Neural crest cell (in vitro differentiated cells): ENCODE measurements at regions not wholly inside any gene's neighbourhood (a gene's known extent, or its start where the extent isn't known, plus 50 kb on each side); places are given as distances from the start of the nearest gene placed in this dataset.

Experiments used
- DNase-seq: peaks from one replicate; pipeline ENCODE4 v3.0.0; 2021; ENCODE audit warnings: low read depth, mixed read lengths, low spot score
- H3K27ac Mint-ChIP-seq: one replicate; pipeline ENCODE4 v1.8.0; 2021; ENCODE audit warnings: mild to moderate bottlenecking, mixed read lengths; ENCODE audit not compliant: unreplicated experiment
- H3K27me3 Mint-ChIP-seq: 2 replicates; pipeline ENCODE4 v1.8.0; 2021; ENCODE audit warnings: low read depth, mild to moderate bottlenecking, mixed read lengths
- H3K36me3 Mint-ChIP-seq: 2 replicates; pipeline ENCODE4 v1.8.0; 2021; ENCODE audit warnings: low read depth, mild to moderate bottlenecking, mixed read lengths
- H3K4me1 Mint-ChIP-seq: 2 replicates; pipeline ENCODE4 v1.8.0; 2021; ENCODE audit warnings: mixed read lengths
- H3K4me3 Mint-ChIP-seq: one replicate; pipeline ENCODE4 v1.8.0; 2021; ENCODE audit warnings: mild to moderate bottlenecking, mixed read lengths
- H3K9me3 Mint-ChIP-seq: 2 replicates; pipeline ENCODE4 v1.8.0; 2021; ENCODE audit warnings: mixed read lengths
- TF ChIP-seq, protein P1 (sequence below): fragments of 200-600 bp; sonication (generic); conservative IDR thresholded peaks from 2 replicates; pipeline ENCODE4 v1.5.0; 2021; ENCODE audit warnings: antibody characterized with exemption, mild to moderate bottlenecking

- DNase-seq, result no peak
- Mint-ChIP-seq H3K9me3 (no peaks in the 10 kb centered on the region), H3K4me3 (no peak overlapping the region), H3K4me1 (no peaks in the 10 kb centered on the region), H3K36me3 (no peaks in the 10 kb centered on the region), H3K27me3 (no peaks in the 10 kb centered on the region), H3K27ac (no peak overlapping the region)
- TF ChIP-seq, protein P1, sequence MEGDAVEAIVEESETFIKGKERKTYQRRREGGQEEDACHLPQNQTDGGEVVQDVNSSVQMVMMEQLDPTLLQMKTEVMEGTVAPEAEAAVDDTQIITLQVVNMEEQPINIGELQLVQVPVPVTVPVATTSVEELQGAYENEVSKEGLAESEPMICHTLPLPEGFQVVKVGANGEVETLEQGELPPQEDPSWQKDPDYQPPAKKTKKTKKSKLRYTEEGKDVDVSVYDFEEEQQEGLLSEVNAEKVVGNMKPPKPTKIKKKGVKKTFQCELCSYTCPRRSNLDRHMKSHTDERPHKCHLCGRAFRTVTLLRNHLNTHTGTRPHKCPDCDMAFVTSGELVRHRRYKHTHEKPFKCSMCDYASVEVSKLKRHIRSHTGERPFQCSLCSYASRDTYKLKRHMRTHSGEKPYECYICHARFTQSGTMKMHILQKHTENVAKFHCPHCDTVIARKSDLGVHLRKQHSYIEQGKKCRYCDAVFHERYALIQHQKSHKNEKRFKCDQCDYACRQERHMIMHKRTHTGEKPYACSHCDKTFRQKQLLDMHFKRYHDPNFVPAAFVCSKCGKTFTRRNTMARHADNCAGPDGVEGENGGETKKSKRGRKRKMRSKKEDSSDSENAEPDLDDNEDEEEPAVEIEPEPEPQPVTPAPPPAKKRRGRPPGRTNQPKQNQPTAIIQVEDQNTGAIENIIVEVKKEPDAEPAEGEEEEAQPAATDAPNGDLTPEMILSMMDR, result no peak
Measured at GRCh38 chr2:53445383-53446070, 322.1 kb upstream of the CHAC2 start.

GRCh38 chr2:53442783-53443182 is 324.8 kb upstream of the CHAC2 start:
- no peaks in the 10 kb centered on the region for H3K9me3 Mint-ChIP-seq
- DNase-seq, result no peak
- no peak overlapping the region for H3K4me3 Mint-ChIP-seq
- no peaks in the 10 kb centered on the region for H3K36me3 Mint-ChIP-seq
- H3K27me3 Mint-ChIP-seq, result no peaks in the 10 kb centered on the region
- TF ChIP-seq, protein P1, result no peak
- H3K4me1 Mint-ChIP-seq, result no peaks in the 10 kb centered on the region
- no peak overlapping the region for H3K27ac Mint-ChIP-seq

- no peaks in the 10 kb centered on the region for H3K9me3 Mint-ChIP-seq
- TF ChIP-seq, protein P1, result no peak
- no peak overlapping the region for H3K4me3 Mint-ChIP-seq
- H3K27ac Mint-ChIP-seq, result no peak overlapping the region
- H3K36me3 Mint-ChIP-seq, result no peaks in the 10 kb centered on the region
- H3K4me1 Mint-ChIP-seq, result no peaks in the 10 kb centered on the region
- no peak for DNase-seq
- no peaks in the 10 kb centered on the region for H3K27me3 Mint-ChIP-seq
Measured at GRCh38 chr2:53442093-53442492, 325.5 kb upstream of the CHAC2 start.

- Mint-ChIP-seq H3K27ac (no peak overlapping the region), H3K9me3 (no peaks in the 10 kb centered on the region), H3K4me3 (no peak overlapping the region), H3K36me3 (no peaks in the 10 kb centered on the region), H3K4me1 (peaks cover 7% of the 10 kb centered on the region), H3K27me3 (no peaks in the 10 kb centered on the region)
- TF ChIP-seq, protein P1, result no peak
- no peak for DNase-seq
Measured at GRCh38 chr2:53438692-53439091, 328.9 kb upstream of the CHAC2 start.

- peaks cover 7% of the 10 kb centered on the region for H3K4me1 Mint-ChIP-seq
- no peak overlapping the region for H3K4me3 Mint-ChIP-seq
- no peak for DNase-seq
- no peaks in the 10 kb centered on the region for H3K9me3 Mint-ChIP-seq
- H3K27ac Mint-ChIP-seq, result no peak overlapping the region
- TF ChIP-seq, protein P1, result no peak
- H3K27me3 Mint-ChIP-seq, result no peaks in the 10 kb centered on the region
- H3K36me3 Mint-ChIP-seq, result no peaks in the 10 kb centered on the region
Measured at GRCh38 chr2:53438100-53438499, 329.5 kb upstream of the CHAC2 start.
